BE2C (cell line): ENCODE measurements at regions not wholly inside any gene's neighbourhood (a gene's known extent, or its start where the extent isn't known, plus 50 kb on each side); places are given as distances from the start of the nearest gene placed in this dataset.

Experiments used
- DNase-seq: peaks from one replicate; pipeline ENCODE4 v3.0.0-alpha.2; 2020
- H3K27me3 ChIP-seq: fragments of 250-450 bp; sonication (Bioruptor Pico); 2 replicates; pipeline ENCODE4 v1.5.1; 2020; ENCODE audit warnings: mild to moderate bottlenecking
- H3K36me3 ChIP-seq: fragments of 250-450 bp; sonication (Bioruptor Pico); 2 replicates; pipeline ENCODE4 v1.5.1; 2020; ENCODE audit warnings: mild to moderate bottlenecking
- H3K4me1 ChIP-seq: fragments of 250-450 bp; sonication (Bioruptor Pico); 2 replicates; pipeline ENCODE4 v1.5.1; 2020
- H3K4me3 ChIP-seq: 2 replicates; pipeline ENCODE4 v1.5.1; 2011; ENCODE audit warnings: low read depth, low read length
- H3K9me3 ChIP-seq: fragments of 250-450 bp; sonication (Bioruptor Pico); 2 replicates; pipeline ENCODE4 v1.5.1; 2020
- TF ChIP-seq, protein P1 (sequence below): IDR thresholded peaks from 2 replicates; pipeline ENCODE4 v1.5.1; 2012; ENCODE audit warnings: mild to moderate bottlenecking, low read depth, low read length

DNA sequence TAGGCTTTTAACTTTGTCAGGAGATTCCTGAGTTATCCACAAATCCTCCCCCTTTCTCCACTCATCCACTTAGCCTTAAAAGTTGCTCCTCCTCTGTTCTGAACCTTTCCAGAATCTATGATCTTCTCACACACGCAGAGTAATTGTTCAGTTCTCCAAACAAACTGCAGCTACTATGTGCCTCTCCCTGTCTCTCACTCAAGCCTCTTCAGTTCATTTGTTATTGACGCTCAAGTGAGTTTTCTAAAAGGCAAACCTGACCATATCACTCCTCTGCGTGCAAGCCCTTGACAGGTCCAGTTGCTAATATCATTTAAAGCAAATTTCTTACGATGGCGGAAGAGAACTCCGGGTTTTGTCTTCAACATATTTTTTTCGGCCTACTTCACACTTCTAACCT is 1169.7 kb upstream of the TENM4 start:
- Histone ChIP-seq H3K4me1 (no peaks in the 10 kb centered on the region), H3K9me3 (peaks cover 6% of the 10 kb centered on the region), H3K27me3 (no peaks in the 10 kb centered on the region), H3K4me3 (no peak overlapping the region), H3K36me3 (no peaks in the 10 kb centered on the region)
- DNase-seq, result no peak
- TF ChIP-seq, protein P1, sequence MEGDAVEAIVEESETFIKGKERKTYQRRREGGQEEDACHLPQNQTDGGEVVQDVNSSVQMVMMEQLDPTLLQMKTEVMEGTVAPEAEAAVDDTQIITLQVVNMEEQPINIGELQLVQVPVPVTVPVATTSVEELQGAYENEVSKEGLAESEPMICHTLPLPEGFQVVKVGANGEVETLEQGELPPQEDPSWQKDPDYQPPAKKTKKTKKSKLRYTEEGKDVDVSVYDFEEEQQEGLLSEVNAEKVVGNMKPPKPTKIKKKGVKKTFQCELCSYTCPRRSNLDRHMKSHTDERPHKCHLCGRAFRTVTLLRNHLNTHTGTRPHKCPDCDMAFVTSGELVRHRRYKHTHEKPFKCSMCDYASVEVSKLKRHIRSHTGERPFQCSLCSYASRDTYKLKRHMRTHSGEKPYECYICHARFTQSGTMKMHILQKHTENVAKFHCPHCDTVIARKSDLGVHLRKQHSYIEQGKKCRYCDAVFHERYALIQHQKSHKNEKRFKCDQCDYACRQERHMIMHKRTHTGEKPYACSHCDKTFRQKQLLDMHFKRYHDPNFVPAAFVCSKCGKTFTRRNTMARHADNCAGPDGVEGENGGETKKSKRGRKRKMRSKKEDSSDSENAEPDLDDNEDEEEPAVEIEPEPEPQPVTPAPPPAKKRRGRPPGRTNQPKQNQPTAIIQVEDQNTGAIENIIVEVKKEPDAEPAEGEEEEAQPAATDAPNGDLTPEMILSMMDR, result no peak

- TF ChIP-seq, protein P1, result no peak
- DNase-seq, result no peak
- Histone ChIP-seq H3K36me3 (no peaks in the 10 kb centered on the region), H3K9me3 (no peaks in the 10 kb centered on the region), H3K4me3 (no peak overlapping the region), H3K27me3 (no peaks in the 10 kb centered on the region), H3K4me1 (no peaks in the 10 kb centered on the region)
Observed at GRCh38 chr11:80603472-80603871, 1162.6 kb upstream of the TENM4 start.

- Histone ChIP-seq H3K9me3 (no peaks in the 10 kb centered on the region), H3K4me1 (no peaks in the 10 kb centered on the region), H3K36me3 (no peaks in the 10 kb centered on the region), H3K4me3 (no peak overlapping the region), H3K27me3 (no peaks in the 10 kb centered on the region)
- TF ChIP-seq, protein P1, result no peak
- no peak for DNase-seq
Observed at GRCh38 chr11:80598905-80599304, 1158.1 kb upstream of the TENM4 start.

GRCh38 chr11:80596291-80596810 is 1155.5 kb upstream of the TENM4 start:
- TF ChIP-seq, protein P1, result no peak
- Histone ChIP-seq H3K9me3 (no peaks in the 10 kb centered on the region), H3K4me3 (no peak overlapping the region), H3K36me3 (no peaks in the 10 kb centered on the region), H3K4me1 (no peaks in the 10 kb centered on the region), H3K27me3 (no peaks in the 10 kb centered on the region)
- no peak for DNase-seq

- TF ChIP-seq, protein P1, result no peak
- Histone ChIP-seq H3K27me3 (no peaks in the 10 kb centered on the region), H3K36me3 (no peaks in the 10 kb centered on the region), H3K4me1 (no peaks in the 10 kb centered on the region), H3K4me3 (no peak overlapping the region), H3K9me3 (no peaks in the 10 kb centered on the region)
- no peak for DNase-seq
Observed at GRCh38 chr11:80595011-80595410, 1154.2 kb upstream of the TENM4 start.

- H3K4me3 ChIP-seq, result no peak overlapping the region
- H3K9me3 ChIP-seq, result no peaks in the 10 kb centered on the region
- no peaks in the 10 kb centered on the region for H3K4me1 ChIP-seq
- TF ChIP-seq, protein P1, result no peak
- DNase-seq, result no peak
- H3K36me3 ChIP-seq, result no peaks in the 10 kb centered on the region
- H3K27me3 ChIP-seq, result no peaks in the 10 kb centered on the region
Observed at GRCh38 chr11:80593648-80594374, 1153.0 kb upstream of the TENM4 start.
